GM23338 (cell line): ENCODE measurements at regions not wholly inside any gene's neighbourhood (a gene's known extent, or its start where the extent isn't known, plus 50 kb on each side); places are given as distances from the start of the nearest gene placed in this dataset.

Experiments used
- CTCF ChIP-seq, 2 experiments: fragments of 200-600 bp in 1 of 2; sonication (generic) in 1 of 2; conservative IDR thresholded peaks; 2 replicates each; pipeline versions ENCODE4 v1.5.1 to v1.6.1; 2016 to 2017; ENCODE audit warnings: antibody characterized with exemption in 2 of 2, low read depth in 2 of 2, mild to moderate bottlenecking in 2 of 2, moderate library complexity in 1 of 2
- JUNB ChIP-seq: IDR thresholded peaks from one replicate; pipeline ENCODE4 v1.6.1; 2016; ENCODE audit warnings: antibody characterized with exemption; ENCODE audit not compliant: unreplicated experiment
- POLR2AphosphoS5 ChIP-seq: IDR thresholded peaks from 2 replicates; pipeline ENCODE4 v1.6.1; 2016; ENCODE audit warnings: antibody characterized with exemption, low read depth
- REST ChIP-seq: IDR thresholded peaks from one replicate; pipeline ENCODE4 v1.6.1; 2018; ENCODE audit warnings: antibody characterized with exemption; ENCODE audit not compliant: unreplicated experiment

- no peak for TF ChIP-seq JUNB
- TF ChIP-seq CTCF (conservative IDR thresholded peaks at IDR 0.05; ENCODE audit: low read depth in 2 of 2), result no peak
- TF ChIP-seq POLR2AphosphoS5, result no peak
- no peak for TF ChIP-seq REST
Observed at GRCh38 chr9:21576331-21577189, 94.4 kb upstream of the IFNE start.
